SHP77 (cell line): ENCODE measurements at regions not wholly inside any gene's neighbourhood (a gene's known extent, or its start where the extent isn't known, plus 50 kb on each side); places are given as distances from the start of the nearest gene placed in this dataset.
"Not testable (repeated sequence)": the region's sequence is repeated elsewhere in the genome, so short reads cannot be mapped to it uniquely, and the experiment has no call there.

ENCODE experiments used
- DNase-seq, 2 experiments: peaks; one replicate each; lab custom pipeline; 2025; lab: John Stamatoyannopoulos, UW

DNA sequence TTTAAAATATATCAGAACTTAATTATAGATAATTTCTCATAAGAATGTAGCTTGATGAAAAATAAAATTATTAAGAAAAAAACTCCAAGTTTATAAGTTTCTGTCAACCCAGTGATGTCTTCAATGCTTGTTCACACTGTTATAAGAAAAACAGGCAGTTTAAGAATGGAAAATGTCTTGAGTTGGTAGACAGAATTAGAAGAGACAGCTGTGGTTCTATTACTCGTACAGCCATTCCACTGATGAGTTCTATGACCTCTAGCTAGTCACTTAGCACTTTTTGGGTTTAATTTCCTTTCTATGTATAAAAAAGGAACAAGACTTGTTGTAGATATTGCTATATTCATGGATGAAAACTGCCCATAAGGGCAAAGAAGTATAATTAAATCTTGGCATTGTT is 1013.1 kb upstream of the ATXN8OS start:
- DNase-seq = no peak

GRCh38 chr13:69092615-69093322 is 1014.9 kb upstream of the ATXN8OS start:
- no peak for DNase-seq

DNA sequence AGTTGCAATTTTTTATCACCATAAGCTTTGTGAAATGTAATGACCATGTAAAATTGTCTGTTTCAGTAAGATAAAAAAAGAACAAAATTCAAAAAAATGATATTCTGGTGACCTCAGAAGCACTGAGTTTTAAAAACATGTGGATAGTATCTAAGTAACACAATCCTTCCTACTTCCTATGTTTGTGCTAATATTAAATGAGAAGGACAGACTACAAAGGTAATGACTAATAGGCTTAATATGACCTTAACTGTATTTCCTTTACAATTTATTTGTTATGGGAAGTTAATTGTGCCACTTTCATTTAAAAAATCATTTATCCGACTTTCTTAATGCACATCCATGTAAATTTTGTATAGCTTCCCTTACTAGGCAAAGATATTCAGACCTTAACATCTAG is 1030.4 kb upstream of the ATXN8OS start:
- DNase-seq = no peak

DNA sequence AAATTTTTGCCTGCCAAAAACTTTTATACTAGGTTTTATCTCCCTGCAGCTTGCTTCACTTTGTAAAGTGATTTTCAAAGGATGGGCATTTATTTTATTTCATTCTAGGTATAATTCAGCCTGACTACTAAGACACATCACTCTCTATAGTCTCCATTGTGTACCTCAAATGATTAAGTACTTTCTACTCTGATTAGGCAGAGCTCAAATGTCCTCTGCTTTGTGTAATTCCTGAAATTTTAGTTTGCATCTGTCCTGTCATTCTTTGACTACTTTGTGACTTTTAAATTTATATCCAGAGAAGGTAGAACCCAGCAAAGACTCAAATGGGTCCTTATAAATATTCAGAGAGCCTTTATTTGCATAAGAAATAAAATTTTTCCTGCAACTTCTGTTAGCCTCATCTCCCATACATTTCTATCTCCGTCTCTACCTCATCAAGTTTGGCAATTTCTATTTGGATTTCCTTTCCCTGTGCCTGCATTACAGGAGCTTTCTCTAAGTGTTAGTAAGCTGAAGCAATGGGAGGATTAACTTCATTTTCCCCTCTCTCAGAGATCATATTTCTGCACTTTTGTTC is 1038.0 kb upstream of the ATXN8OS start:
- DNase-seq = no peak

DNA sequence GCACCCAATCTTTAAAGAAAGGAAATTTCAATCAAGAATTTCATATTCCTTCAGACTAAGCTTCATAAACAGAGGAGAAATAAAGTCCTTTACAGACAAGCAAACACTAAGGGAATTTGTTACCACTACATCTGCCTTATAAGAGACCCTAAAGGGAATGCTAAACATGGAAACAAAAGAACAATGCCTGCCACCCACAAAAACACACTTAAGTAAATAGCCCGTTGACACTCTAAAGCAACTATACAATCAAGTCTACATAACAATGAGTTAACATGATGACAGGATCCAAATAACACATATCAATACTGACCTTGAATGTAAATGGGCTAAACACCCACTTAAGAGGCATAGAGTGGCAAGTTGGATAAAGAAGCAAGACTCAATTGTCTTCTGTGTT is 1056.9 kb upstream of the ATXN8OS start:
- no peak for DNase-seq

- no peak for DNase-seq
Observed at GRCh38 chr13:69044629-69045028, 1063.0 kb upstream of the ATXN8OS start.

- no peak for DNase-seq
Observed at GRCh38 chr13:69040898-69041297, 1066.7 kb upstream of the ATXN8OS start.

DNA sequence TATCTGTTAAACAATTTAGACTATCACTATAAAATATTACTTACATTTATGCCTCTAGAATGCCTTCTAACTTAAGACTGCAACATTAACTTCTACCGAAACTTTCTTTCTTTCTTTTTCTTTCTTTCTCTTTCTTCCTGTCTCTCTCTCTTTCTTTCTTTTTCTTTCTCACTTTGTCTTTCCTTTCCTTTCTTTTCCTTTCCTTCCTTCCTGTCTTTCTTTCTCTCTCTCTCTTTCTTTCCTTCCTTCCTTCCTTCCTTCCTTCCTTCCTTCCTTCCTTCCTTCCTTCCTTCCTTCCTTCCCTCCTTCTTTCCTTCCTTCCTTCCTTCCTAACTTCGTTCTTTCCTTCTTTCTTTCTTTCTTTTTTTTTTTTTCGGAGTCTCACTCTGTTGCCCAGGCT is 1071.9 kb upstream of the ATXN8OS start:
- no peak for DNase-seq

DNA sequence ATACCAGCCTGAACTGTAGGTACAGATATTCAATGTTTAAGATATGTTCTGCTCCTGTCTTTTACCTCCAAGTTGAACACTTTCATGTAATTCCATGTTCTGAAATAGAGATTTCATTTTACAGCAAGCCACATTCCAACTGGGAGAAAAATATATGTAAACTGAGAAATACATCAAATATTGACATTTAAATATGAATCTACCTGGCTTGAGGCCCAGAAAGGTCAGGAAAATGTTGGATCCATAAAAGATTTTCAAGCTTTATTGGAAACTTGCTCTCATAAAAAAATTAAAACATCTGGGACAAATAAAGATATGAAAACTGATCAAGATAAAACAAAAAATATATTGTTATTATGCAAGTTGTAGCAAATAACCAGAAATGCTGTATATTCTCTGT is 1078.7 kb upstream of the ATXN8OS start:
- DNase-seq = no peak

- DNase-seq = no peak
Observed at GRCh38 chr13:69020120-69020519, 1087.5 kb upstream of the ATXN8OS start.

DNA sequence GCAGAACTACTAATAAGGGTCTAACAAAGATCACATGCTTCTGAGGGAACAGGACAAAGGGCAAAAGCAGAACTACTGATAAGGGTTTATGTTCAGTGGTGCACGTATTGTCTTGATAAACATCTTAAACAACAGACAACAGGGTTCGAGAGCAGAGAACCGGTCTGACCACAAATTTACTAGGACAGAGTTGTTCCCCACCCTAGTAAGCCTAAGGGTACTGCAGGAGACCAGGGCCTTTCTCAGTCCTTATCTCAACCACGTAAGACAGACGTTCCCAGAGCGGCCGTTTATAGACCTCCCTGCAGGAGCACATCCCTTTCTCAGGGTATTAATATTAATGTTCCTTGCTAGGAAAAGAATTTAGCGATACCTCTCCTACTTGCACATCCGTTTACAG is 1089.5 kb upstream of the ATXN8OS start:
- not testable (repeated sequence) for DNase-seq

DNA sequence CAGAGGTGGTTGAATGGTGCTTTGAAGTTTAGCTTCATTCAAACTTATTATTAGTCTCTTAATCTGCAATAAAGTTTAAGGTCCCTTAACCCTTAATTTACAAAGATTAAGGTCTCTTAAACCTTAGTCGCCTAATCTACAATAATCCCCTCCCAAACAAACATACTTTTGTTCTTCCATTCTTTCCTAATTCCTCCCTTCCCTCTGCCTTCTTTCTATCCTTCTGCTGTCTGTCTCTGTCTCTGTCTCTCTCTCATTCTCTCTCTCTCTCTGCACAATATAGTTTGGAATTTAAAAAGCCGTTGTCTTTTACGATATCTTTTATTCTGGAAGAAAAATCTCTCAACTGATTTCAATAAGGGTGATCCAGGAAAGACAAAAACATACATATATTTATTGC is 1096.8 kb upstream of the ATXN8OS start:
- DNase-seq = no peak

DNA sequence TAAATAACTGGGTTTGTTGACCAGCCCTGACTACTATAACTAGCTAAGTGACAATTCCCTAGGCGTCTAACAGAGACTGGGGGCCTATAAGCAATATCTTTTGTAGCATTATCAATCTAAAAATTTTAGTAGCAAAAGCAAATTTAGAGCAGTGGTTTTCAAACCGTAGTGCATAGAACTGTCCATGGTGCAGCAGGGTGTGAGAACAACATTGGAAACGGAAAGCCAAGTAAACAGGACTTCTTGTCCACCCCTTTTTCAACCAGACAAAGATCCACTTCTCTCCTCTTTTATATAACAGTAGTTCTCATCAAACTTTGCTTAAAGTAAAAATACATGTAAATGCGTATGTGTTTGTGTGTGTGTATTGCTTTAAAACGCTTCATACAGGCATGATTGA is 1099.1 kb upstream of the ATXN8OS start:
- DNase-seq = no peak

- no peak for DNase-seq
Observed at GRCh38 chr13:68998056-68998455, 1109.6 kb upstream of the ATXN8OS start.

DNA sequence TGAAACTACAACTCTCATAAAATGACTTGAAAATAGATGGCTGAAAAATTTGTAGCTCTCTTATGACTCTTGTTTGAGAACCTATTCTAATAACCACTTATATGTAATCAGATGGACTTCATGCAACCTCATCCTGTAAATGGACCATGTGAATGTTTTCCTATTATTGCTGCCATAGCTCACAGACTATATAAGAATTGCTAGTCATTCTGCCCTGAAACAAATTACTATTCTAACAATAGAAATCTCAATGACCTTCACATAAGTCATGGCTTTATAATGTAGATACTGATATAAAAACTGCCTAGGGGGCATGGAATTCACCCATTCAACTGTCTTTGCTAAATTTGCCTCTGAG is 1111.0 kb upstream of the ATXN8OS start:
- DNase-seq = no peak

DNA sequence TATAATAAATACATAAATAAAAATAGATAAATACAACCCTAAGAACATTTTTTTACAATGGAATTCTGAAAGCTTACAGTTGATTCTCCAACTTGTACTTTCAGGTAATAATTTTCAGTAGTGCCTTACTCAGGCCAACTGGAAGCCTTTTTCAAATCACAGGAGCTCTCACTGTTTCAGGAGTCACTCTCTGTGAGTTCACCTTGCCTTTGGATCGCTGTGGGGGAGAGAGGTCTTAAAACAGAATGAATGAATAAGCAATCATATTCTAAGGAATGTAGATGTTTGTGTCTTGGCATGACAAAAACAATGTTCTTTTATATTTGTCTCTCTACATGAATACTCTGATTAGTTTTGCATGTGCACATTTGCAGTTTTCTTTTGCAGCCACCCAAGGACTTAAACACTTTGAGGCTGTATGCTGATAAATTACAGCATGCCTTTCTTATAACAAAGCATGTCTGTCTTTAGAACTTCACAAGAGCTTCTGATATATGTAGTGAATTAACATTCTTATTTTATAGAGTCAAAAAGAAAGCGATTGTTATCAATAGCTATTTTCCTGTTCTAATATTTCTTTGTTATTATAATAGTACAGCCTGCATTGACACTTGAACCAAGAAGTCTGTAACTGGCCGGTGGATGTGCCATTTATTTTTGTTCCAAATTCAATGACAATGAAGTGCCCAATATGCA is 1111.5 kb upstream of the ATXN8OS start:
- DNase-seq = no peak

DNA sequence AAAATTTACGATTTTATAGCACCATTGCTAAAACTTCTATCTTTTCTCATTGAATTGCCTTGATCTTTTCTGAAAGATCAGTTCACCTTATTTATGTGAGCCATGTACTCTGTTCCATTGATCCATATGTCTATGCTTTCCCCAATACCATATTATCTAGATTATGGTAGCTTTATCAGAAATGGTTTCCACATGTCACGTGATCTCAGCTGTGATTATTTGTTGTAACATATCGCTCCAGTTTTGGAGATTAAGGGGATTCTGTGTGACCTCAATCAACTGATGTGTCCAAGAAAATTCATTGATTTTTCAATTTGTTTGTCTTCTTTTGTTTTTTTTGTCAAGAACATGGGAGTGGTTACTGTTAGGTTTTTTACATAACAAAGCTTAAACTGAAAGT is 1114.5 kb upstream of the ATXN8OS start:
- no peak for DNase-seq

DNA sequence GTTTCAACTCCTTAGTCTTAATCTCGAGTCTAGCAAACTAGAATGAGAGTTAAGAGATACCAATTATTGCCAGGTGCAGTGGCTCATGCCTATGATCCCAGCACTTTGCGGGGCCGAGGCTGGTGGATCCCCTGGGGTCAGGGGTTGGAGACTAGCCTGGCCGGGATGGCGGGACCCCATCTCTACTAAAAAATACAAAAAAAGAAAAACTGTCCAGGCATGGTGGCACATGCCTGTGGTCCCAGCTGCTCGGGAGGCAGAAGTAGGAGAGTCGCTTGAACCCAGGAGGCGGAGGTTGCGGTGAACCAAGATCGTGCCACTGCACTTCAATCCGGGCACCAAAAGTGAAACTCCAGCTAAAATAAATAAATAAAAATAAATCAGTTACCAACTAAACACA is 1119.5 kb upstream of the ATXN8OS start:
- no peak for DNase-seq

DNA sequence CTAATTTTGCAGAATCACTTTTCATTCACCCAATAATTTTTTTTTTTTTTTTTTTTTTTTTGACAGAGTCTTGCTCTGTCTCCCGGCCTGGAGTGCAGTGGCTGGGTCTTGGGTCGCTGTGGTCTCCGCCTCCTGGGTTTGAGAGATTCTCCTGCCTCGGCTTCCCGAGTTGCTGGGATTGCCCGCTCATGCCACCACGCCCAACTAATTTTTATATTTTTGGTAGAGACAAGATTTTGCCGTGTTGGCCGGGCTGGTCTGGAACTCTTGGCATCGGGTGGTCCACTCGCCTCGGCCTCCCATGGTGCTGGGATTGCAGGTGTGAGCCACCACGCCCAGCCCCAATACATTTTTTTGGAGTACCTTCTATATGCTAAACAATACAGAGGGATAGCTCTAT is 1120.0 kb upstream of the ATXN8OS start:
- DNase-seq = no peak

GRCh38 chr13:68984688-68985319 is 1122.8 kb upstream of the ATXN8OS start:
- DNase-seq = no peak

GRCh38 chr13:68982961-68983619 is 1124.5 kb upstream of the ATXN8OS start:
- no peak for DNase-seq

GRCh38 chr13:68976287-68976686 is 1131.3 kb upstream of the ATXN8OS start:
- no peak for DNase-seq

DNA sequence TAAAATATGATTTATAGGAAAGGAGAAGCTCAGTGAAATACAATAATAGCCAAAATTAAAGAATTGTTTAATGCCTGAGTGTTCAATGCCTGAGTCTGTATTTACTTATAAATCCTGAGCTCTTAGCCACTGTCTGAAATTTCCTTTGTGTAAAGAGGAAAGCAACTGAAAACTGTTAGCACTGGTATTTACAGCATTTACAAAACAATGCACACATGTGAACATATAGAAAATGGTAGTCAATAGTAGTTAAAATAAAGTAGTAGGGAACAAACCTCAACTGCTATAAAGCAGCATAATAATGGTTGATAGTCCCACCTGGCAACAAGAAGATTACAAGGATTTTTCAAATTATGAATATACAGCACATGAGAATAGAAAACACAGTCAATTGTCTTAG is 1137.1 kb upstream of the ATXN8OS start:
- DNase-seq = no peak
